ENCODE measurements at regions not wholly inside any gene's neighbourhood (a gene's known extent, or its start where the extent isn't known, plus 50 kb on each side); places are given as distances from the start of the nearest gene placed in this dataset.
A peak's percentile ranks its signal among the peaks of the same experiment; 100 is the strongest.

DNA sequence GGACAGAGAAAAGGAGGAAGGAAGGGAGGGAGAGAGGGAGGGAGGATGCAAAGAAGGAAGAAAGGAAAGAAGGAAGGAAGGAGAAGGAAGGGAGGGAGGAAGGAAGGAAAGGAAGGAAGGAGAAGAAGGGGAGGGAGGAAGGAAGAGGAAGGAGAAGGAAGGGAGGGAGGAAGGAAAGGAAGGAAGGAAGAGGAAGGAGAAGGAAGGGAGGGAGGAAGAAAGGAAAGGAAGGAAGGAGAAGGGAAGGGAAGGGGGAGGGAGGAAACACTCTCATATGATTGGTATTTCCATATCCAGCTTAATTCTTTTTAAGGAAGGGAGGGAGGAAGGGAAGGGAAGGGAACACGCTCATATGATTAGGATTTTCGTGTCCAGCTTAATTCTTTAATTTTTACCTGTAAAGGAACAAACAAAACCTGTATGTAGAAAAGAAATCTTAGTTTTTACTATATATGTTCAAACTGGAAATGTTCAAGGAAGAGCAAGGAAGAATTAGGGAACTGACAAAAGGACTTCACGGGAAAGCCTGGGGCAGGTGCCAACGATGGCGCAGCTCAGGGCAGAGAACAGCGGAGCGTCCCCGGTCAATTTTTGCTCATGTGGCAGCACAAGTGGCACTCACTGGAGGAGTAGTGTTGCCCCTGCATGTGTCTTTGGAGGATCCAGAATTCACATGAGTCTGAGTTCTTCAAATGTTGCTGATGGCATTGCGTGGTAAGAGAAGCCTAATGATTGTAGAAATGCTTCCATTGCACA, 228.6 kb downstream of the ZNF516 start:
- Mint-ChIP-seq H3K27ac (peak overlapping the region; percentile 50), H3K9me3 (no peaks in the 10 kb centered on the region), H3K4me1 (peaks cover 37% of the 10 kb centered on the region), H3K27me3 (ENCODE audit: insufficient read depth, low read depth) (peaks cover 5% of the 10 kb centered on the region), H3K36me3 (no peaks in the 10 kb centered on the region), H3K4me3 (no peak overlapping the region)
- H3F3A ChIP-seq (ENCODE audit: low read depth) = peaks cover 19% of the 10 kb centered on the region
- peaks cover 46% of the 10 kb centered on the region for H3K4me1 ChIP-seq
- no peaks in the 10 kb centered on the region for H3K9me3 ChIP-seq (ENCODE audit: low read depth)
- H3K27me3 ChIP-seq = no peaks in the 10 kb centered on the region
- no peaks in the 10 kb centered on the region for H4K20me1 ChIP-seq (ENCODE audit: low read depth)
- H3K9ac ChIP-seq = no peak overlapping the region
- TF ChIP-seq CTCF (IDR thresholded peaks at IDR 0.05) (no peak), EZH2phosphoT487 (IDR thresholded peaks at IDR 0.05) (no peak)
- no peak overlapping the region for H3K4me3 ChIP-seq
- H3K27ac ChIP-seq = no peak overlapping the region
- no peak overlapping the region for H3K4me2 ChIP-seq
- no peaks in the 10 kb centered on the region for H3K36me3 ChIP-seq
- peak overlapping the region; percentile 68 for H2AFZ ChIP-seq (replicated peaks)
- no peak for DNase-seq (ENCODE audit: low spot score)
- no peaks in the 10 kb centered on the region for H3K79me2 ChIP-seq (ENCODE audit: low read depth)

DNA sequence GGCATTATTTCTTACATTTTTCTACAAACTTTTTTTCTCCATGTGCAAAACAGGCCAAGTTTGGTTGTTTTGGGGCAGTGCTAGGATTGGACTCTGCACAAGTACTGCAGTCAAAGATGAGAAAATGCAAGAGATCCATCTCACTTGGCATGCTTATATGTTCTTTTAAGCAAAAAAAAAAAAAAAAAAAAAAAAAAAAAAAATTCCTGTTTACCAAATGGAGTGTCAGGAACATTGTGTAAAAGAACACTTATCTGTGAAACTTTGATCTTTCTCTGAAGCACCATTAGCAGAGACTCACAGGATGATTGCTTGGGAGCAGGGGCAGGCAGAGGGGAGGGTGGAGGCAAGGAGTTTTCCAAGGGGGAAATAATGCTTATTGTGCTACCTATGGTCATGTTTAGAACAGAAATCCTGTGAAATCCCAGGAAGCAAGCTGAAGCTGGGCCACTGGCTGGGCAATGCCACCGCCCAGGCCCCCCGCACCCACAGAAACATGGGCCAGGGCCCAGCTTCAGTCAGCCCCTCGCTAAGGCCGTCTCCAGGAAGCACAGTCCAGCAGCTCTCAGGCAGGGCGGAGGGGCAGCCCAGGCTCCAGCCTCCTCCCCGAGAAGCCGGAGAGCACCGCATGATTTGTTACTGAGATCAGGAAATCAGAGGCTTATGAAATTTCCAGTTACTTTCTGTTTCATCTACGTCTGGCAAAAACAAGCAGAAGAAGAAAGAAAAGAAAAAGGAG, 229.4 kb downstream of the ZNF516 start:
- no peak overlapping the region for H3K9ac ChIP-seq
- H3K4me3 ChIP-seq = no peak overlapping the region
- no peak overlapping the region for H3K4me2 ChIP-seq
- H3K79me2 ChIP-seq (ENCODE audit: low read depth) = no peaks in the 10 kb centered on the region
- H3K27me3 ChIP-seq = no peaks in the 10 kb centered on the region
- H3K27ac ChIP-seq = no peak overlapping the region
- TF ChIP-seq EZH2phosphoT487 (IDR thresholded peaks at IDR 0.05) (no peak), CTCF (IDR thresholded peaks at IDR 0.05) (no peak), EZH2 (IDR thresholded peaks at IDR 0.05) (no peak)
- no peaks in the 10 kb centered on the region for H3K36me3 Mint-ChIP-seq
- H3K9me3 Mint-ChIP-seq = no peaks in the 10 kb centered on the region
- no peaks in the 10 kb centered on the region for H3K9me3 ChIP-seq (ENCODE audit: low read depth)
- DNase-seq (ENCODE audit: low spot score) = no peak
- no peak overlapping the region for H3K4me3 Mint-ChIP-seq
- peaks cover 43% of the 10 kb centered on the region for H3K4me1 Mint-ChIP-seq
- peaks cover 6% of the 10 kb centered on the region for H3K27me3 Mint-ChIP-seq (ENCODE audit: insufficient read depth, low read depth)
- peak overlapping the region; percentile 76 for H2AFZ ChIP-seq (replicated peaks)
- H3F3A ChIP-seq (ENCODE audit: low read depth) = peaks cover 26% of the 10 kb centered on the region
- no peaks in the 10 kb centered on the region for H3K36me3 ChIP-seq
- peaks cover 52% of the 10 kb centered on the region for H3K4me1 ChIP-seq
- no peaks in the 10 kb centered on the region for H4K20me1 ChIP-seq (ENCODE audit: low read depth)
- peak overlapping the region; percentile 81 for H3K27ac Mint-ChIP-seq

DNA sequence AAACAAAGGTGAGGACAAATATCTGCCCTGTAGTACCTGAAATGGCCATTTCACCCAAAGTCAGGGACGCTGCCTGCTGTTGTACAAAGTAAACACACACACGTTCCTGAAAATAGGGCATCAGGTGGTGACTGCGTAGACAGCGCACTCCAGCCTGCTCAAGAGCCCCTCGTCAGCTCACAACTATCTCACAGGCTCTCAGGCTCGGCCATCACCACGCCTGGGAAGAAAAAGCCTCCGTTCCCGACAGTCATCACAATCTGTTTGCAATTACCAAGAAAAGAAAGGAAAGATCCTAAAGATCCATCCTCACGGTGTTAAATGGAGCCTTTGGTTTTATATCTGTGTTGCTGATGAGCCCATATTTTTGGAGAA, 230.2 kb downstream of the ZNF516 start:
- Mint-ChIP-seq H3K4me3 (no peak overlapping the region), H3K9me3 (no peaks in the 10 kb centered on the region), H3K27ac (no peak overlapping the region), H3K27me3 (ENCODE audit: insufficient read depth, low read depth) (peaks cover 6% of the 10 kb centered on the region), H3K4me1 (peaks cover 46% of the 10 kb centered on the region), H3K36me3 (no peaks in the 10 kb centered on the region)
- TF ChIP-seq CTCF (IDR thresholded peaks at IDR 0.05) (no peak), EZH2phosphoT487 (IDR thresholded peaks at IDR 0.05) (no peak), EZH2 (IDR thresholded peaks at IDR 0.05) (no peak)
- Histone ChIP-seq H3F3A (ENCODE audit: low read depth) (peaks cover 26% of the 10 kb centered on the region), H3K4me1 (peaks cover 53% of the 10 kb centered on the region), H3K27ac (no peak overlapping the region), H3K4me3 (no peak overlapping the region), H3K27me3 (no peaks in the 10 kb centered on the region), H3K9ac (no peak overlapping the region), H3K4me2 (no peak overlapping the region), H3K36me3 (no peaks in the 10 kb centered on the region), H3K79me2 (ENCODE audit: low read depth) (no peaks in the 10 kb centered on the region), H4K20me1 (ENCODE audit: low read depth) (no peaks in the 10 kb centered on the region), H3K9me3 (ENCODE audit: low read depth) (no peaks in the 10 kb centered on the region), H2AFZ (replicated peaks) (peak overlapping the region; percentile 76)
- no peak for DNase-seq (ENCODE audit: low spot score)
